Heart left ventricle (tissue), 13 donors: ENCODE measurements at regions not wholly inside any gene's neighbourhood (a gene's known extent, or its start where the extent isn't known, plus 50 kb on each side); places are given as distances from the start of the nearest gene placed in this dataset.

Source experiments
- CTCF ChIP-seq, 12 donors: fragments of 200-600 bp; sonication (generic) in 4 of 12; IDR thresholded peaks; one replicate each; pipeline versions ENCODE4 v1.5.0 to v1.8.0; 2018 to 2022; ENCODE audit warnings: antibody characterized with exemption in 12 of 12, mild to moderate bottlenecking in 5 of 12
- POLR2A ChIP-seq, 2 donors: fragments of 450-650 bp; IDR thresholded peaks; one replicate each; pipeline ENCODE4 v1.6.1; 2017; ENCODE audit warnings: antibody characterized with exemption in 2 of 2, mild to moderate bottlenecking in 2 of 2, moderate library complexity in 2 of 2
- donor health status: ischemic (EF 13 %, LVEDD 7.1; RV severe dilation, severe dysfunction).
- donor health status: DM: no; HTN: yes; CAD: no.
- donor health status: DM: no; HTN: no; CAD: no.
- donor health status: ischemic (EF 25% LVEDD 6.9; RV normal size, moderate dysfunction).
- donor health status: ischemic (EF 25% LVEDD 5.7; RV mildly dilated, moderate dysfunction).
- donor health status: ischemic (EF 35%, LVEDD 5.7; RV mildly dilated, moderate dysfunction).
- donor health status: nonischemic (EF 11% LVEDD 7.7; RV severe dilation, severe dysfunction).
- donor health status: DM: yes; HTN: yes; CAD: no.
- donor health status: PGD.
- donor health status: ischemic (EF 29% LVEDD 5.4; RV normal size, mild dysfunction).
- donor health status: nonischemic (EF 23%, LVEDD 6.1; RV moderate dilation, normal function).

GRCh38 chr17:71480099-71480498 is 640.7 kb upstream of the SOX9 start:
- TF ChIP-seq CTCF (IDR thresholded peaks at IDR 0.05) (no peak), POLR2A (IDR thresholded peaks at IDR 0.05) (no peak)
